Cardiac muscle cell (in vitro differentiated cells and primary cell): ENCODE measurements at regions not wholly inside any gene's neighbourhood (a gene's known extent, or its start where the extent isn't known, plus 50 kb on each side); places are given as distances from the start of the nearest gene placed in this dataset.

Source experiments
- DNase-seq, 2 donors: peaks; one replicate each; pipeline versions ENCODE4 v3.0.0 to v3.0.0-alpha.2; 2010 to 2017; ENCODE audit warnings: low read depth in 1 of 2, low spot score in 1 of 2
- H3K27ac ChIP-seq: fragments of 200-600 bp; sonication (generic); 2 replicates; pipeline ENCODE4 v1.5.1; 2016
- H3K27me3 ChIP-seq: fragments of 200-600 bp; sonication (generic); 2 replicates; pipeline ENCODE4 v1.6.0; 2016; ENCODE audit warnings: control low read depth
- H3K36me3 ChIP-seq: fragments of 200-600 bp; sonication (generic); 2 replicates; pipeline ENCODE4 v1.5.1; 2016; ENCODE audit warnings: control low read depth
- H3K4me1 ChIP-seq: fragments of 200-600 bp; sonication (generic); 2 replicates; pipeline ENCODE4 v1.8.1; 2017; ENCODE audit warnings: low read depth, mild to moderate bottlenecking, mixed run types
- H3K4me3 ChIP-seq: fragments of 200-600 bp; sonication (generic); 2 replicates; pipeline ENCODE4 v1.5.1; 2016; ENCODE audit warnings: mild to moderate bottlenecking
- H3K9me3 ChIP-seq: fragments of 200-600 bp; sonication (generic); 2 replicates; pipeline ENCODE4 v1.5.1; 2017; ENCODE audit warnings: low read depth, mild to moderate bottlenecking, control low read depth
- CTCF ChIP-seq: IDR thresholded peaks from 2 replicates; pipeline ENCODE4 v1.5.1; 2012; ENCODE audit warnings: low read depth, mild to moderate bottlenecking, low read length

GRCh38 chr4:161061046-161061445 is 1102.8 kb downstream of the FSTL5 start:
- DNase-seq = no peak
- no peak overlapping the region for H3K4me3 ChIP-seq
- no peaks in the 10 kb centered on the region for H3K4me1 ChIP-seq
- TF ChIP-seq CTCF = no peak
- no peak overlapping the region for H3K27ac ChIP-seq
- no peaks in the 10 kb centered on the region for H3K36me3 ChIP-seq
- no peaks in the 10 kb centered on the region for H3K9me3 ChIP-seq
- no peaks in the 10 kb centered on the region for H3K27me3 ChIP-seq
